Cardiac fibroblast (primary cell): ENCODE measurements at regions not wholly inside any gene's neighbourhood (a gene's known extent, or its start where the extent isn't known, plus 50 kb on each side); places are given as distances from the start of the nearest gene placed in this dataset.

ENCODE experiments used
- DNase-seq, 2 donors: peaks; one replicate each; pipeline versions ENCODE4 v3.0.0 to v3.0.0-alpha.2; 2010; ENCODE audit warnings: low read depth in 2 of 2
- H3K4me3 ChIP-seq, 2 donors: replicated peaks in 1 of 2; 1 replicate in 1 of 2; 2 replicates in 1 of 2; pipeline ENCODE4 v1.5.1; 2011; ENCODE audit warnings: low read depth in 2 of 2, low read length in 2 of 2, mild to moderate bottlenecking in 2 of 2, moderate library complexity in 1 of 2
- CTCF ChIP-seq: IDR thresholded peaks from one replicate; pipeline ENCODE4 v1.5.1; 2011; ENCODE audit warnings: low read depth, mild to moderate bottlenecking, low read length, inconsistent platforms

GRCh38 chr1:79585801-79586200, 579.3 kb upstream of the ADGRL4 start:
- no peak for DNase-seq
- no peak for TF ChIP-seq CTCF
- H3K4me3 ChIP-seq: no peak overlapping the region

GRCh38 chr1:79575424-79575823, 568.9 kb upstream of the ADGRL4 start:
- DNase-seq: peak in 1 of 2 donors; percentile 10
- no peak overlapping the region for H3K4me3 ChIP-seq
- no peak for TF ChIP-seq CTCF

- H3K4me3 ChIP-seq: no peak overlapping the region
- peak; percentile 59 to 64 for DNase-seq
- TF ChIP-seq CTCF: no peak
These were observed 561.9 kb upstream of the ADGRL4 start for GRCh38 chr1:79568411-79568810.

- no peak for TF ChIP-seq CTCF
- H3K4me3 ChIP-seq: no peak overlapping the region
- DNase-seq: no peak
These were observed 555.0 kb upstream of the ADGRL4 start for GRCh38 chr1:79561521-79561978.

GRCh38 chr1:79556189-79556588, 549.7 kb upstream of the ADGRL4 start:
- no peak for TF ChIP-seq CTCF
- no peak overlapping the region for H3K4me3 ChIP-seq
- no peak for DNase-seq

GRCh38 chr1:79554688-79555087, 548.2 kb upstream of the ADGRL4 start:
- DNase-seq: no peak
- no peak for TF ChIP-seq CTCF
- no peak overlapping the region for H3K4me3 ChIP-seq

GRCh38 chr1:79551321-79551720, 544.8 kb upstream of the ADGRL4 start:
- DNase-seq: peak in 1 of 2 donors; percentile 41

More at GRCh38 chr1:79551321-79551720, 544.8 kb upstream of the ADGRL4 start:
- no peak overlapping the region for H3K4me3 ChIP-seq
- no peak for TF ChIP-seq CTCF
